Globus pallidus (tissue), 1 donor: ENCODE measurements at regions not wholly inside any gene's neighbourhood (a gene's known extent, or its start where the extent isn't known, plus 50 kb on each side); places are given as distances from the start of the nearest gene placed in this dataset.

Experiments used
- DNase-seq: peaks from one replicate; pipeline ENCODE4 v3.0.0-alpha.2; 2015; ENCODE audit warnings: low spot score

DNA sequence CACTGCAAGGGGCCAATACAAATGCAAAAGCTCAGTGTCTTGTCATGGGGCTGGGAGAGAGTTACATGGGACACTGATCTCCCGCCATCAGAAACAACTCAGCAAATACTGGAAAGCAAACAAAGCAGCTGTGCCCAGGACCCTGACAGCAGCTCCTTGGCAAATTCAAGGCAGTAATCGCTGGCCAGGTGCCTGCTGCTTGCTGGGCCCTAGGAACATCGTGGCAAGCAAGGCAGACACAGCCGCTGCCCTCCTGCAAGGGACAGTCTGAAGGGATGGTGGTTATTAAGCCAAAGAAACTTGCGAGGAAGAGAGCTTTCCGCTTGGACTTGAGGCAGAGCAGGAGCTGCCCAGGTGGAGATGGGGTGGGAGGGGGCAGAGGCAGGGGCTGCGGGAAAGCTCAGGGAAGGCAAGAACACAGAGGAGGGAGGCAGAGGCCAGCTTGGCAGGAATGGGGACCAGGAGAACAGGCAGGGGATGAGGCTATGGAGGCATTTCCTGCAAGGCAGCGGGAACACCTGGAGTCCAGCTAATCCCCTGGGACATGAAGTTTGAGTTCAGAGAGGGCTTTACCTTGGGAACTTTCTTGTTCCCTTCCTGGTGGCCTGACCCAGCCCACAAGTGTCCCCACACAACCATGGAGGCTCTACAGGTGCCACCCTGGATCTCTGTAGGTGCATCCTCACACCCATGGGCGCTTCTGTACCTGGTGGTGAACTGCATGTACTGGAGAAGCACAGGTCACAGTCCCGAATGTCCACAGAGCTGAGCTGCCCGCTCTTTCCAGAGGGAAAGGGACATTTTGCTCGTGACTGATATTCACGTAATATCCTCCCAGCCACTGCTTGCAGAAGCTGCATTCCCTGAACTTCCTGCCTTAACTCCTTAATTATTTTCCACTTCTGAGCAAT, 78.7 kb upstream of the ATP2B2 start:
- DNase-seq = no peak

DNA sequence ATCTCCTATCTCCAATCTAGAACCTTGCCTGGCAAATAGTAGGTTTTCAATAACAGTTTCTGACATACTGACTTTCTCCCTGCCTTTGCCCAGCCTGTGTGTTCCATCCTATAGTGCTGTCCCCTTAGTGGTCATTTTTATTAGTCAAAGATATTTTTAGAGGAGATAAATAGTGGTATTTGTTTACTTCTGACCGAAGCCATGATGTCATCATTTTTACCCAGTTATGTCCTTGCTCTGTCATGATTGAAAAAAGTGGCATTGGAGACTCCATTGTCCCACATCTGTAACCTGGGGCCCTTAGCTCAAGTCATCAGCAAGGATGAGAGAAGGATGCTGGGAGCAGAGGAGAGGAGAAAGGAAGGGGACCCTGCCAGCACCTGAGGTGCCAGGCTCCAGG, 80.6 kb upstream of the ATP2B2 start:
- DNase-seq = no peak

- DNase-seq = no peak
These were observed 89.5 kb upstream of the ATP2B2 start for GRCh38 chr3:10594915-10595314.

DNA sequence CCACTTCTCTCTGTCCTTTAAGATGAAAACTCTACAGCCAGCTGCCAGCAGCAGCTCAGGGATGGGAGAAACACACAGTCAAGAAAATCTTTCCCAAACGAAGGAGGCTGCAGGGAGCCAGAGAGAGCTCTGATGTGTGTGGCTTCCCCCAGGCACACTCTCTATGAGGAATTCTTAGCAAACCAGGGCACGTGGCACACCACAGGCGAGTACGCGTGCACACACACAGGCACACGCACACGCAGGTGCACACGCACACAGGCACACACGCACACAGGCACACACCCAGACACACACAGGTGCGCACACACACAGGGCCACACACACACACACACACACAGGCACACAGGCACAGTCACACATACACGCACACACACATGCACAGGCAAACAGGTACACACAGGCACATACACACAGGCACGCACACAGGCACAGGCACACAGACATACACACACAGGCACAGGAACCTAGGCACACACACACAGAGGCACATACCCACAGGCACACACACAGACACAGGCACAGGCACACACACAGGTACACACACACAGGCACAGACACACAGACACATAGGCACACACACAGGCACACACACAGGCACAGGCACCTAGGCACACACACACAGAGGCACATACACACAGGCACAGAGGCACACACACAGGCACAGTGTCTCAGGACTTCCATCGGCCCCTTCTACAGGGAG, 91.5 kb upstream of the ATP2B2 start:
- DNase-seq = no peak

GRCh38 chr3:10597733-10598132, 92.3 kb upstream of the ATP2B2 start:
- no peak for DNase-seq

DNA sequence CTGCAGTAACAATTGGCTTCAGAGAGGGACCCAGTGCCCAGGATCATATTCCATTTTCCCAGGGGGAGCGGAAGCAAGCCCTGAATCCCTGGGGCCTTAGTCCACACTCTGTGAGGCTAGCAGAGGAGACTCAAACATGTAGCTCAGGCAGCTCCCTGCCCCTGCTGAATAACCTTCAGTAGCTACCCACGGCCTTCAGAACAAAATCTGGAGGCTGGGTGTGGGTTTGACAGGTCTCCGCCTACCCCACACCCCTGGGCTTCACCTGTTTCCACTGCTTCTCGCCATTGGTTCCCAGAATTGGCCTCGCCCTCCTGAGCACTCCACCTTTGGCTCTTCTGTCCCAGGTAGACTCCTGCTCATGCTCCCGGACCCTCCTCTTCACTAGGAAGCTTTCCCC, 93.6 kb upstream of the ATP2B2 start:
- DNase-seq = no peak

GRCh38 chr3:10599444-10599843, 94.1 kb upstream of the ATP2B2 start:
- no peak for DNase-seq

GRCh38 chr3:10600296-10600714, 94.9 kb upstream of the ATP2B2 start:
- peak; percentile 74 for DNase-seq

DNA sequence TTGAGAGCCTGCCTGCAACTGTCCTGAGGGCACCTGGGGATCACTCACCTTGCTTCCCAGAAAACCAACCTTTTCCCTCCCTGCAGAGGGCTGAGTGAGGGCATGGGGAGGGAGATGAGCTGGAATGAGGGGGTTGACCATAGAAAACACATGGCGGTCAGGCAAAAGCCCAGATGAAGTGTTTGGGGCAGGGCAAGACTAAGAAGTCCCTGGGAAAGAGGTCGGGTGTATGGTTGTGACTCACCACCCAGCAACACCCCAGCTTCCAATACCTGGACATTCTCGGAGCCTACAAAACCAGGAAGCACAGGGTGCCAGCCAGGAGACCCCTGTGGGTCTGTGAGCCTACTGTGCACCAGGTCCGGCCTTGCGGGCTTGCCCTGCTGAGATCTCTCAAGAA, 95.3 kb upstream of the ATP2B2 start:
- DNase-seq = no peak

- DNase-seq = peak; percentile 69
These were observed 95.9 kb upstream of the ATP2B2 start for GRCh38 chr3:10601151-10601856.

DNA sequence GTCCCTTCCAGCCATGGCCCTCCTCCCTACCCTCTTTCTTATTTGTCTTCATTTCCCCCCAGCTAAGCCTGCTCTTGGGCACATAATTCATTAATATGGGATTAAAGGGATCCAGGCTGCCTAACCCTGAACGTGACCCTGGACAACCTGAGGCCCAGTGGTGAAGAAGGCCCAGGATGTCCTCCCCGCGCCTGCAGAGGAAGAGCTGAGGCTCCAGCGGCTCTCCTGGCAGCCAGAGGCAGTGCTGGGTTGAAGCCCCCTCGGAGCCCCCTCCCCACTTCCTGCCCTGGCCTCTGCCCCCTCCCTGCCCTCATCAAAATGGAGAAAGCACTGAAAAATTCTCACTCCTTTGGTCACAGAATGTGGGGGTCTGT, 96.5 kb upstream of the ATP2B2 start:
- DNase-seq = no peak

DNA sequence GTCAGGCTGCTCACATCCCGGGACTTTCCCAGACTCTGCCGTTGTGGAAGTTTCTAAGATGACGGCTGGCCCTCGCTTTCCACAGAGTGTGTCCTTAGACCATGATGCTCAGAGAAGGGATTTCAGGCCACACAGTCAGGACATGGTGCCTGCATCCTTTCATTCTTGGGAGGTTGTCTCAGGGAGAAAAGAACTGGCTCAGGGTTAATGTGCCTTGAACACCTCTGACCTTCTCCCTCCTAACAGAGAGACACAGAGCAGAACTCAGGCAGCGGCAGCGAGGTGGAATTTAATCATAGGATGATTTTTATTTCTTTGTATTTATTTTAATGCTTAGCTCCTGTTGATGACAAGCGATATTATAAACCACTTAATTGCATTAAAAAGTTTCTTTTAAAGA, 96.9 kb upstream of the ATP2B2 start:
- no peak for DNase-seq

- DNase-seq = no peak
These were observed 97.7 kb upstream of the ATP2B2 start for GRCh38 chr3:10602769-10603768.

DNA sequence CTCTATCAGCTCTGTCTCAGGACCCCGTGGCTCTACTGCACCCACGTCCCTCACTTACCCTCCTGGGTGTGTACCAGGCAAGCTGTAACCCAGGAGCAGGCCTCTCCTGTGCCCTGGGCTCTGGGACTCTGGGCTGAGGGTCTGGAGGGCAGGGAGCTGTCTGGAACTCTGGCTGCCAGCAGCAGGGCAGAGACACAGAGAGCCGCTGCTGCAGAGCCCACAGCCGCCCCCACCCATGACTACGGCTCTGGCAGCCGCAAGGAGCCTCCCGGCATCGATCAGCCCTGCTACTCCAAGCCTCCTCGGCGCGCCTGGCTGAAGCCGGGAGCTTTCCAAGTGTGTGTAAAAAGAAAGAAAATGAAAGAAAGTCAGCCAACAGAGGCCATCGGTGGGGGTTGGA, 103.7 kb upstream of the ATP2B2 start:
- peak; percentile 26 for DNase-seq

DNA sequence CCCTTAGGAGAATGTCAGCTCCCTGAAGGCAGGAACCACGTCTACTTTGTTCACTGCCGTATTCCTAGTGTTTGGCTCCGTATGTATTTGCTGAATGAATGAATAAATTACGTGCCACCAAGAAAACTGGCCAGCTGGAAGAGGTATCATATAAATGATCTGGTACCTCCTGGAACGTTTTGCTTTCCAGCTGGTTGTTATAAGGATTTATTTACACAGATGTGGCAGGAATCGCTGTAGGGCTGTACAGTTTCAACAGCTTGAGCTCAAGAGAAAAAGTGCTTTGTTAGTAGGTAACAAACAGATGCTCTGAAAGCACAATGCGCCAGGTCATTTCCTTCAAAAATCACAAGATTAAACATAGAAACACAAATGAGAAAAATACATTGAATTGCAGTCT, 108.8 kb upstream of the ATP2B2 start:
- DNase-seq = no peak

DNA sequence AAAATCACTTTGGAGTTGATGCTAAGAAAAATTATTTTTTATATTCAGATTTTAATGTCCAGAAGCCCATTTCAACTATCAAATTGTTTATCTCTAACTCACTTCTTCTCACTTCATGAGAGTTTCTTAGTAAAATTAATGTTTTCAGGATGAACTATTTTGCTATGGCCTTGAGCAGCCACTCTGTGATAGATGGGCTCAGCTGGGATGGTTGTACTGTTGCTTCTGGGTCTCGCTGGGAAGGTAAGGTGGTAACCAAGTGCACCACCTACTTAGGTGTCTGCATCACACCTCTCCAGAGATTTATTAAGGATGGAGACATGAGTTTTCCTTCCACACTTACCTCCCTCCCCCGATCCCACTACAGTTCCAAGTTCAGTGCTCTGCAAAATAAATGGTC, 110.3 kb upstream of the ATP2B2 start:
- no peak for DNase-seq

DNA sequence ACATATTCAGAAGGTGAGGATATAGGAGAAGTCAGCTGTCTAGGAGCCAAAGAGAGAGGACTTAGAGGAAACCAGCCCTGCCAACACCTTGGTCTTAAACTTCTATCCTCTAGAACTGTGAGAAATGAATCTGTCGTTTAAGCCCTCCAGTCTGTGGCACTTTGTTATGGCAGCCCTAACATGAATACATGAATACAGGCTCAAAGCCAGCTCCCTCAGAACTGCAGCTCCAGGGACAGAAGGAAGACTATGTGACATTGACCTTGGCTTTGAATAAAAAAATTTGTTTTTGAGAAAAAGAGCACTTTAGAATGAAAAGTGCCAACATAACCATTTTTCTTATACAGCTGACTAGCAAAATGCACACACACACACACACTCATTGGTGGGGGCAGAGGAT, 110.9 kb upstream of the ATP2B2 start:
- DNase-seq = no peak

DNA sequence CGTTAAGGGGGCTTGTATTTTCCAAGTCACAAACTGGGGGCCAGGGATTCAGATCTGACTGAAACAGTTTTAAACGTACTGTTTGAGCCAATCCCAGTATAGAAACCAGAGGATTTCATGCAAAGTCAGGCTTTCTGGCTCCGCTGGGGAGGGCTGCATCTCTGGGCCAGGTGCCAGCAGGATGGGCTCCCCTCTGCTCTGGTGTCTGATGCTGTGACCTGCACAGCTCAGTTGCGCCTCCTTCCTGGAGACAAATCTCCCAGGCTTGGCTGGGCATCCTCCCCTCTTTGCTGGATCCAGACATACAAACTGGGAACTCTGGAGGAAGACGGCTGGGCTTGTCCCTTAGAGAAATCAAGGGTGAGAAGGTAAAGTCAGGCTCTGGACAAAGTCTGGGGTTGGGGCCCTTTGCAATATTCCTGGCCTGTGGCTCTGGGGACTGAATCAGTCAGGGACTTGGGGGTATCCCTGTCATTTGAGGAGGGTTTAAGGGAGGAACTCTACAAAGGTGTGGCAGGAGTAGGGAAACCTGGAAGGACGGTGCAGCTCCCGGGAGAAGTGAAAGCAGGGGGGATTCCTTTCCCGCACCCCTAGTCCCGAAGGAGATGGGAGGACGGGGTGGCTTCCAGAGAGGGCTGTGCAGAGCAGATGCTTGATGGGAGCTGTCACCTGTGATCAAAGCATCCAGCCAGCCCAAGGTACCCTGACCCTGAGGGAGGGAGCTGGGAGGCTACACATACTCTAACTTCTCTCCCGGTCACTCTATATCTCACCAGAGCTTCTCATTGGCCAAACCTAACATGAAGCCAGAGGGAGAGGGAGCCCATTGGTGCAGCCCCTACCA, 114.8 kb upstream of the ATP2B2 start:
- DNase-seq = no peak

DNA sequence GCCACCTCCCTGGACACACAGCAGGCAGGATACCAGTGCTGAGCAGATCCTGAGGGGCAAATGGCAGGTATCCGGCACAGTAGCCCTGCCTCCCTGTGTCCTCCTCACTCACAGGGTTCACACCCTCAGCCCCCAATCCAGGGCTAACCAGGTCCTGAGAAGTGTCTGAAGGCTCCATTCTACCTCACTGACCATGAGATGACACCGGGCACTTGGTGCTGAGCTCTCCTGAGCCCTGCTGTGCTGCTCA, 115.4 kb upstream of the ATP2B2 start:
- DNase-seq = no peak

- DNase-seq = no peak
These were observed 118.3 kb upstream of the ATP2B2 start for GRCh38 chr3:10623578-10624275.
